NCI-H2227 (cell line): ENCODE measurements at regions not wholly inside any gene's neighbourhood (a gene's known extent, or its start where the extent isn't known, plus 50 kb on each side); places are given as distances from the start of the nearest gene placed in this dataset.

ENCODE experiments used
- DNase-seq: peaks from one replicate; lab custom pipeline; 2025; ENCODE audit not compliant: unreplicated experiment; lab: John Stamatoyannopoulos, UW

- no peak for DNase-seq
Measured at GRCh38 chr14:56498112-56498511, 81.5 kb upstream of the TMEM260 start.

GRCh38 chr14:56501909-56502530 is 77.6 kb upstream of the TMEM260 start:
- DNase-seq, result no peak

GRCh38 chr14:56505361-56505760 is 74.2 kb upstream of the TMEM260 start:
- no peak for DNase-seq

DNA sequence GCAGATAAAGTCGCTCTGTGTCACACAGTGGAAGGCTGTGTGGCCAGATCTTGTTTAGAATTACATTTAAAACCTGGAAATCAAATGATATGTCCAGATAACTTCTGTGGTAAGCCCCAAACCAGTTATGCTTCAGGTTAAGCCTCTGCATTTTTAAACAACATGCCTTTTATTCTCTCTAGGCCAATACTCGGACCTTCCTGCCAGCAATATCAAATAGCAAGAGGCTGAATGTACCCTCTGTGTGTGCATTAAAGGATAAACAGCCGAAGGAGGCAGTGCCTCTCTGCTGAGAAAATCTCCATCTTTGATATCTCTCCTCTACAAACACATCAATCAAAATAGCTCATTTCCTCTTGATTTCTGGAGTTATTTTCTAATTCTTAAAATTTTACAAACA is 67.1 kb upstream of the TMEM260 start:
- no peak for DNase-seq

GRCh38 chr14:56514663-56515371 is 64.8 kb upstream of the TMEM260 start:
- DNase-seq, result no peak

- DNase-seq, result no peak
Measured at GRCh38 chr14:56515739-56516138, 63.9 kb upstream of the TMEM260 start.

DNA sequence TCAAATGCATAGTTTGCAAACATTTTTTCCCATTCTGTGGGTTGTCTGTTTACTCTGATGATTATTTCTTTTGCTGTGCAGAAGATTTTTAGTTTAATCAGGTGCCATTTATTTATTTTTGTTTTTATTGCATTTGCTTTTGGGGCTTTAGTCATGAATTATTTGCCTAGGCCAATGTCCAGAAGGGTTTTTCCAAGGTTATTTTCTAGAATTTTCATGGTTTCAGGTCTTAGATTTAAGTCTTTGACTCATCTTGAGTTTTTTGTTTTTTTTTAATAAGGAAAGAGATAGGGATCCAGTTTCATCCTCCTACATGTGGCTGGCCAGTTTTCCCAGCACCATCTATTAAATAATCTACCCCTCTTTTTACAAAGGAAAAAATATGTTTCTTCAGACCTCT is 57.2 kb upstream of the TMEM260 start:
- no peak for DNase-seq

- no peak for DNase-seq
Measured at GRCh38 chr14:56524971-56525677, 54.5 kb upstream of the TMEM260 start.

DNA sequence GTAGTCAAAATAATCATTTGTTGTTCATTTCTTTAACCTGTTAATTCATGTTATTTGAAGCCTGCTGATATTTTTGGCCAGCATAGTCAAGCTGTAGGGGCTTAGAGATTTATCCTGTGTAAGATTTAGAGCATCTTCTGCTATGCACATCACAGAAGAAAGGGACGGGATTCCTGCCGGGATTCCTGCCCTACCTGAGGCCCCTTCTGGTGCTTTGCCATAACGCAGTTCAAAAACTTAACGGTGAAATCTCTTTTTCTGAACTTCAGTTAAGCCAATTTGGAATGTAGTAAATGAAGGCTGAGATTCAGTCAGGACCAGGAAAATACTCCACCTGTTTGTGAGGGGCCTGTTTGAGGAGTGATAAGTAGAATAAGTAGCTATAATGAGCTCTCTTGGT is 50.7 kb upstream of the TMEM260 start:
- DNase-seq, result no peak
